NK-92 (cell line): ENCODE measurements at regions not wholly inside any gene's neighbourhood (a gene's known extent, or its start where the extent isn't known, plus 50 kb on each side); places are given as distances from the start of the nearest gene placed in this dataset.

Experiments
- DNase-seq: peaks from one replicate; lab custom pipeline; 2025; ENCODE audit not compliant: unreplicated experiment; lab: John Stamatoyannopoulos, UW

DNA sequence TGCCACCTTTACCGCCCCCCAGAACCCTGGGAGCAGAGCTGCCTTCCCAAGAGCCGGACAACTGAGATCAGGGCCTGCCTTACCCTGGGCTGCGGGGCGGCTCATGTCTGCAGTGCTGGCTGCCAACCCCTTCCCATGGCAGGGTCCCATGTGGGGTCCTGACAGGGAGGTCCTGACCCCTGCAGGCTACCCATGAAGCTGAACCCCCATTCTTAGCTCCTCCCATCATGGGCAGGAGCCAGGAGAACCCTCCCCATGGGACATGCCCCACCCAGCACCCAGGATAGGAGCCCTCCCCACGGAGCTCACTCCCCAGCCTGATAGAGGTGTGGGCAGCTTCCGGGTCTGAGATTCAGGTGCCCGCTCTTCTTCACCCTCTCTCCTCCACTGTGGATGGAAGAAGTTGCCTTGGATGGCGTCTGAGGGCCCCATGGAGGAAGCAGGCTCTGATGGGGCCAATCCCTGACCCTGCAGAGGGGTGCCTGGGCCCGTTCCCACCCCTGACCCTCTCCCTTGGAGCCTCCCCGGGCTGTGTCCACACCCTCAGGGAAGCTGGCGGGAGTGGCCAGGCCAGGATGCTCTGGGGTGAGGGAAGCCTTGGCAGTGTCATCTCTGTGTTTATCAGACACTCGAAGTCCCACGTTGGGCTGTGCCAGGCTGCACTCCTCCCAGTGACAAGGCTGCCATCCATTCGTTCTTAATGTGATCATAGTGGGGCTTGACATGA is 1508.2 kb downstream of the BRD1 start:
- no peak for DNase-seq

- DNase-seq, result no peak
Observed at GRCh38 chr22:48318575-48319320, 1508.9 kb downstream of the BRD1 start.

GRCh38 chr22:48318173-48318572 is 1509.5 kb downstream of the BRD1 start:
- no peak for DNase-seq

DNA sequence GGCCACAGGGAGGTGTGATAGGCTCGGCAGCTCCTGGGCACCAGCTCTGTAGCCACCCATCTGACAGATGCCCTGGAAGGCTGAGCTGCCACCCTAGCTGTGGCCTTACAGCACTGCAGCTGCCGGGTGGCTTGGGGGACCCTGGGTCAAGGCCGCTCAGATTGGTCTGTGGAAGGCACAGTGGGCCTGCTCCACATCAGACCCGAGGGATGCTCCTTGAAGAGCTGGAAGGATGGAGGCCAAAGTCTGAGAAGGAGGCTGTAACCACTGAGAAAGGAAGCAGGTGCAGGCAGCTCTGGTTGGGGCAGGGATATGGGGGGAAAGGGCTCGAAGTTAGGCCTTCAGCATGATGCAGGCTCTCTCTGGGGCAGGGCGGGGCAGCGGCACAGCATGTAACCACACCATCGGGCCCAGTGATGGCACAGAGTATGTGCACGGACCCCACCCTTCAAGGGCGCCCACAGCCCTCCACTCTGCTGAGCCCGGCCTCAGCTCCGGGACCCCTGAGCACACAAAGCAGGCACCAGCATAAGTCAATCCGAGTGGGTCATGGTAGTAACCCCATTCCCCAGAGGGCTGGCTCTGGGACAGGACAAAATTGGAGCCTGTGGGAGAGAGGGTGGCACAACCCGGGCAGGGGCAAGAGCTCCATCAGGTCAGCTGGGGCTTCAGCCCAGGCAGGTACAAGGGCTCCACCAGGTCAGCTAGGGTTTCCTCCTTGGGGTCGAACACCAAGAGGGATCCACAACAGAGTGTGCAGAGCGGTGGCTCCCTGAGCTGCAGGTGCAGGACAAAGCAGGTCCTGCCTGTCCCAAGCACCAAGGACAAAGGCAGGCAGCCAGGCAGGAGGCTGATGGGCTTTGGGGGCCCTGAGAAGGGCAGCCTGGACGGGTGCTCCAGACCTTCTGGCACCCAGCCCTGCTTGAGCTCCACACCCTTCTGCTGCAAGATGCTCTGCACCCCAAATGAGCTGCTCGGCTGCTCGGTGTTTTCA is 1511.1 kb downstream of the BRD1 start:
- DNase-seq, result no peak

DNA sequence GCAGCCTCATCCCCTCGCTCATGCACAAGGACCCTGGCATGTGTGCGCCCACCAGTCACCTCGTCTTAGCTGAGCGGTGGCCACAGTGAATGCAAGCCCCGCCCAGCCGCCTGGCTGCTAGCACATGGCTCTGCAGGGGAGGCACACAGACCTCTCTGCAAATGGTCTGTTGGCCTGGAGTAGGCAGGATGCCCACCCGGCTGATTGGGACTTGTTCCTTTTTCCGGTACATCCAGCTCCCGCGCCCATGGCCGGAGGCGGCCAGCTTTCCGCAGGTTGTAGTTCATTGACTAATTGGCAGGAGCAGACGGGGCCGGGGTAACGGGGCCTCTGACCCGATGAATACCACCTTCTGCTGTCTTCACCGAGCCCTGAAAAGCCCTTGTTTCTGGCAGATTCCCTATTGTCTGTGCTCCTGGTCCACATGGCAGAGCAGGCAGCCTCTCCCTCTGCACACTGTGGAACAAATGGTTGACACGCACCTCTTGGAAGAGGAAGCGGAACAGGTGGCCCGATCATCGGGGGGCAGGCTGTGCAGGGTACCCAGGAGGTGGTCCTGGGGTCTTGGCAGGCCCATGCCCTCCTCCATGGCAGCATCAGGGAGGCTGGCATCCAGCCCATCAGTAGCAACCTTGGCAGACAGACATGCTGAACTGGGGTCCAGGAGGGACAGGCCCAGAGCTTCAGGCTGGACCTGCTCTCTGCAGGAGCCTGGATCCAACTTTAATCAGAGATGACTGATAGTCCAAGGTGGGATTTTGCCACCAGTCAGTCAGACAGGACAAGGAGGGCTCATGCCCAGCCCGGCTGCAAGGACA is 1512.0 kb downstream of the BRD1 start:
- DNase-seq, result no peak

- no peak for DNase-seq
Observed at GRCh38 chr22:48314073-48314472, 1513.6 kb downstream of the BRD1 start.

GRCh38 chr22:48313175-48313830 is 1514.4 kb downstream of the BRD1 start:
- no peak for DNase-seq

DNA sequence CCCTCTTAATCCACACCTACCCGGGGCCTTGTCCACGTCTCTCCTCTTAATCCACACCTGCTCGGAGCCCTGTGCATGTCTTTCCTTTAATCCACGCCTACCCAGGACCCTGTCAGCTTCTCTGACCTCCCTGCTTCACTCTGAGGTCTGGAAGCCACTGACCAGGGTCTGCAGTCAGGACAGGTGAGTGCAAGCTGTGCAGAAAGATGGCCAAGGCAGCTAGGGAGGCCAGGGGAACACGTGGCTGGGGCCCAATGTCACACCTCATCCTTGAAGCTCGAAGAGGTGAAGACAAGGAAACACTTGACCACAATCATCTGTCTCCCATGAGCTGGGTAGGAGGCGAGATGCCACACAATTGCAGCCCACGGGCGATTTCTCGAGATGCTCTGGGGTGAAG is 1516.9 kb downstream of the BRD1 start:
- no peak for DNase-seq

- no peak for DNase-seq
Observed at GRCh38 chr22:48310289-48310688, 1517.4 kb downstream of the BRD1 start.

- no peak for DNase-seq
Observed at GRCh38 chr22:48309836-48310235, 1517.8 kb downstream of the BRD1 start.

GRCh38 chr22:48309115-48309705 is 1518.5 kb downstream of the BRD1 start:
- DNase-seq, result no peak

DNA sequence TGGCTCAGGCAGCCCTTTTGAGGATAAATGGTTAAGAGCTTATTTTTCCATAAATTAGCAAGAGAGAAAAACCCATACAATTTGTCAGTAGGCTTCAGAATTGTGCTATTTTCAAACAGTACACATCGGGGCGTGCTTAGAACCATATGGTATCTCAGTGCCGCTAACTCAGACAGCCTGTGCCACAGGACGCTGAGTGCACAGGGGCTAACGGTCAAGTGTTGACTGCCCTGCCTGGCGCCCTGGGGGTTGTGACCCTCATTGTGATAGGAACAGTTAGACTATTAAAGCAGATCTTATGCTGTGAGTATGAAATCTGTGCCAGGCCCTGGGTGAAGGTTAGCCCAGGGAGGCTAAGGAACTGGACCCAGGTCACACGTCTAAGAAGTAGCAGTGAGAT is 1519.7 kb downstream of the BRD1 start:
- DNase-seq, result no peak

GRCh38 chr22:48306785-48307510 is 1520.7 kb downstream of the BRD1 start:
- no peak for DNase-seq

DNA sequence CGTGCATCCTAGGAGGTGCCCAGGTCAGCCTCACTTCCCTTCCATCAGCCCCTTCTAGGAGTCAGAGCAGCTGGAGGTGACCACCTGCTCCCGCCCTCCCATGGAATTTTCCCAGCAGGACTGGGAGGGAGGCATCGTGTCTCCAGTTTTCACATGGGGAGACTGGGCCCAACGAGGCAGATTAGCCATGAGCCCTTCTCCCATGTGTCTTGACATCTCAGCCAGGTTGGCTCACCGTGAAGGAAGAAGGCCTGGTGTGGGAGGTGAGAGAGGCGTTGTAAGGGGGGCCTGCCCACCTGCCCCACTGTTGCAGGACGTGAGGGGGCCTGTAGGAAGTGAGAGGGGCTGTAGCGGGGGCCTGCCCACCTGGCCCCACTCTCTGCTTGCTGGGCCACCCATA is 1521.4 kb downstream of the BRD1 start:
- no peak for DNase-seq

DNA sequence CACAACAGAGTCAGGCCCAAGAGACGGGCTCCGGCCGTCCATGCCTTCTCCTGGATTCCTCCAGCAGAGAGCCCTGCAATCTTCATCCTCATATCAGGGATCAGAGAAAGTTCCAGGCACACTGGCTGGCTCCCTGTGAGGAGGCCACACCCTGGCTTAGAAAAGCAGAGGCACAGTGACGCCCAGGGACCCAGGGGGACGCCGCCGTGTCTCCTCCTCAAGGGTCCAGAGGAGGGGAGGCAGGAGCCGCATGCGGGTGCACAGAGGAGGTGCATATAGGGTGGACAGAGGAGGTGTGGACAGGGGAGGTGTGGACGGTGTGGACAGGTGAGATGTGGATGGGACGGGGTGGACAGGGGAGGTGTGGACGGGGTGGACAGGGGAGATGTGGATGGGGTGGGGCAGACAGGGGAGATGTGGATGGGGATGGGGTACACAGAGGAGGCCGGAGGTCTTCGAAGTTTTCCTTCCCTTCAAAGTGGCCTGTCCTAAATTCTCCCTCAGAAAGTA is 1521.9 kb downstream of the BRD1 start:
- no peak for DNase-seq

GRCh38 chr22:48303369-48303725 is 1524.3 kb downstream of the BRD1 start:
- DNase-seq, result no peak

DNA sequence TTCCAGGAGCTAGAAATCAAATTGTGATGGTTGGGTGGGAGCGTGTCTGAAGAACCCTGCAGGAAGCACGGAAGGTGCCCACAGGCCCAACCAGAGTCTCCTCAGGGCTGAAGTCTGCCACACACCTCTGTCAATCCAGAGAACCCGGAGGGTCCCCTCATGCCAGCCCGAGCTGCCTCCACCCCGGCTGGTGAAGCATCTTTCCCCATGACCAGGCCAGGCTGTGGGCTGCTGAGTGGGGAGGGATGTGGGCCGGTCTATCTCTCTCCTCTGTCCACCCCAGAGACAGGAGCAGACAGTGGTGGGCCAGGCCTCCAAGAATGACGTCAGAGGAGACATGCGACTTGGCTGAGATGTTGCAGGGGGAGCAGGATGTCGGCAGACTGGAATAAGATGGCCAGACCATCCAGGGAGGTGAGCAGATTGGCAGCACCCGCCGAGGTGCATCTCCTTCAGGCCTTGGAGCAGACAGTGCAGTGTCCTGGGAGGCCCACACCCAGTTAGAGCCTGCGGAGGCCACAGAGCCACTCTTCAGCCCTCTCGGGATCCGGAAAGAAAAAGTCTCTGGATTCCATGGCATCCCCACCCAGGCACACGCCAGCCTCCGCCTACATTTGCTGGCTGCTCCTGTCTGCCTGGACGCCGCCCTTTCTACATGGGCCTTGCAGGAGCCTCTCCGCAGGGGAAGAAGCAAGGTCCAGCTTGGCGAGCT is 1524.9 kb downstream of the BRD1 start:
- no peak for DNase-seq

GRCh38 chr22:48301908-48302307 is 1525.8 kb downstream of the BRD1 start:
- DNase-seq, result no peak
